Smooth muscle cell (in vitro differentiated cells): ENCODE measurements at regions not wholly inside any gene's neighbourhood (a gene's known extent, or its start where the extent isn't known, plus 50 kb on each side); places are given as distances from the start of the nearest gene placed in this dataset.
A peak's percentile ranks its signal among the peaks of the same experiment; 100 is the strongest.
"Not testable (repeated sequence)": the region's sequence is repeated elsewhere in the genome, so short reads cannot be mapped to it uniquely, and the experiment has no call there.

Source experiments
- DNase-seq: peaks from one replicate; lab custom pipeline; 2025; ENCODE audit not compliant: unreplicated experiment; lab: John Stamatoyannopoulos, UW
- H2AFZ ChIP-seq: fragments of 200-600 bp; sonication (generic); 2 replicates; pipeline ENCODE4 v1.6.0; 2016; ENCODE audit warnings: antibody characterized with exemption, low read depth, mild to moderate bottlenecking
- H3F3A ChIP-seq: fragments of 200-600 bp; sonication (generic); 2 replicates; pipeline ENCODE4 v1.6.0; 2017; ENCODE audit warnings: antibody characterized with exemption, low read depth
- H3K27ac ChIP-seq: fragments of 200-600 bp; sonication (generic); 2 replicates; pipeline ENCODE4 v1.5.1; 2016; ENCODE audit warnings: low read depth, mild to moderate bottlenecking
- H3K27me3 ChIP-seq: fragments of 200-600 bp; sonication (generic); 2 replicates; pipeline ENCODE4 v1.6.1; 2016; ENCODE audit warnings: low read depth, mild to moderate bottlenecking
- H3K36me3 ChIP-seq: fragments of 200-600 bp; sonication (generic); 2 replicates; pipeline ENCODE4 v1.5.1; 2016; ENCODE audit warnings: low read depth
- H3K4me1 ChIP-seq: fragments of 200-600 bp; sonication (generic); 2 replicates; pipeline ENCODE4 v1.5.1; 2016; ENCODE audit warnings: low read depth
- H3K4me2 ChIP-seq: fragments of 200-600 bp; sonication (generic); 2 replicates; pipeline ENCODE4 v1.6.0; 2016; ENCODE audit warnings: mild to moderate bottlenecking
- H3K4me3 ChIP-seq: fragments of 200-600 bp; sonication (generic); 2 replicates; pipeline ENCODE4 v1.5.1; 2016; ENCODE audit warnings: mild to moderate bottlenecking
- H3K79me2 ChIP-seq: fragments of 200-600 bp; sonication (generic); 2 replicates; pipeline ENCODE4 v1.6.0; 2016; ENCODE audit warnings: low read depth, mild to moderate bottlenecking
- H3K9ac ChIP-seq: fragments of 200-600 bp; sonication (generic); 2 replicates; pipeline ENCODE4 v1.6.0; 2016; ENCODE audit warnings: low read depth
- H3K9me3 ChIP-seq: fragments of 200-600 bp; sonication (generic); replicated peaks from 2 replicates; pipeline ENCODE4 v1.5.1; 2016; ENCODE audit warnings: low read depth
- H4K20me1 ChIP-seq: fragments of 200-600 bp; sonication (generic); 2 replicates; pipeline ENCODE4 v1.6.0; 2016; ENCODE audit warnings: low read depth
- CTCF ChIP-seq: fragments of 200-600 bp; sonication (generic); IDR thresholded peaks from 2 replicates; pipeline ENCODE4 v1.5.1; 2017; ENCODE audit warnings: borderline replicate concordance, mild to moderate bottlenecking, antibody characterized with exemption; ENCODE audit not compliant: insufficient read depth, poor library complexity, severe bottlenecking
- WGBS: methylation state at CpG from one replicate; pipeline ENCODE4 v1.1.7; 2016; ENCODE audit warnings: low lambda C conversion rate; 5-methylcytosine and 5-hydroxymethylcytosine counted together

GRCh38 chr7:119943942-119944600 is 328.9 kb upstream of the KCND2 start:
- H3K9ac ChIP-seq: no peak overlapping the region
- no peak overlapping the region for H3K4me2 ChIP-seq
- H3K4me1 ChIP-seq: no peaks in the 10 kb centered on the region
- H3K9me3 ChIP-seq: no peaks in the 10 kb centered on the region
- WGBS: 82% methylated on average over 5 of the region's 5 CpGs
- H3K36me3 ChIP-seq: no peaks in the 10 kb centered on the region
- H3K27me3 ChIP-seq: no peaks in the 10 kb centered on the region
- no peak overlapping the region for H2AFZ ChIP-seq
- no peak for TF ChIP-seq CTCF
- H4K20me1 ChIP-seq: no peaks in the 10 kb centered on the region
- no peak overlapping the region for H3K4me3 ChIP-seq
- no peak for DNase-seq
- no peak overlapping the region for H3K27ac ChIP-seq
- H3K79me2 ChIP-seq: no peaks in the 10 kb centered on the region
- no peaks in the 10 kb centered on the region for H3F3A ChIP-seq

GRCh38 chr7:119944601-119944972 is 328.4 kb upstream of the KCND2 start:
- Histone ChIP-seq H4K20me1 (no peaks in the 10 kb centered on the region), H2AFZ (no peak overlapping the region), H3K9me3 (no peaks in the 10 kb centered on the region), H3K4me2 (no peak overlapping the region), H3K36me3 (no peaks in the 10 kb centered on the region), H3F3A (no peaks in the 10 kb centered on the region), H3K27me3 (no peaks in the 10 kb centered on the region), H3K4me1 (no peaks in the 10 kb centered on the region), H3K27ac (no peak overlapping the region), H3K79me2 (no peaks in the 10 kb centered on the region), H3K9ac (no peak overlapping the region), H3K4me3 (no peak overlapping the region)
- 79% methylated on average over 1 of the region's 1 CpG for WGBS
- no peak for DNase-seq
- TF ChIP-seq CTCF: no peak

GRCh38 chr7:119945822-119946221 is 327.2 kb upstream of the KCND2 start:
- H3K36me3 ChIP-seq: no peaks in the 10 kb centered on the region
- H3K4me2 ChIP-seq: no peak overlapping the region
- no peak overlapping the region for H3K27ac ChIP-seq
- no peaks in the 10 kb centered on the region for H3K27me3 ChIP-seq
- H3K4me1 ChIP-seq: no peaks in the 10 kb centered on the region
- H4K20me1 ChIP-seq: no peaks in the 10 kb centered on the region
- DNase-seq: no peak
- no peak overlapping the region for H3K9ac ChIP-seq
- 93% methylated on average over 1 of the region's 1 CpG for WGBS
- no peaks in the 10 kb centered on the region for H3F3A ChIP-seq
- H3K4me3 ChIP-seq: no peak overlapping the region
- TF ChIP-seq CTCF: no peak
- peak overlapping the region; percentile 19 for H2AFZ ChIP-seq
- H3K79me2 ChIP-seq: no peaks in the 10 kb centered on the region
- H3K9me3 ChIP-seq: no peaks in the 10 kb centered on the region

- Histone ChIP-seq H3K9ac (no peak overlapping the region), H4K20me1 (no peaks in the 10 kb centered on the region), H3K4me1 (no peaks in the 10 kb centered on the region), H3K36me3 (no peaks in the 10 kb centered on the region), H3K79me2 (no peaks in the 10 kb centered on the region), H3K4me3 (no peak overlapping the region), H3F3A (no peaks in the 10 kb centered on the region), H3K9me3 (no peaks in the 10 kb centered on the region), H3K4me2 (no peak overlapping the region), H2AFZ (no peak overlapping the region), H3K27me3 (no peaks in the 10 kb centered on the region), H3K27ac (no peak overlapping the region)
- TF ChIP-seq CTCF: no peak
- 98% methylated on average over 5 of the region's 5 CpGs for WGBS
- no peak for DNase-seq
These were observed 323.9 kb upstream of the KCND2 start for GRCh38 chr7:119949053-119949452.

DNA sequence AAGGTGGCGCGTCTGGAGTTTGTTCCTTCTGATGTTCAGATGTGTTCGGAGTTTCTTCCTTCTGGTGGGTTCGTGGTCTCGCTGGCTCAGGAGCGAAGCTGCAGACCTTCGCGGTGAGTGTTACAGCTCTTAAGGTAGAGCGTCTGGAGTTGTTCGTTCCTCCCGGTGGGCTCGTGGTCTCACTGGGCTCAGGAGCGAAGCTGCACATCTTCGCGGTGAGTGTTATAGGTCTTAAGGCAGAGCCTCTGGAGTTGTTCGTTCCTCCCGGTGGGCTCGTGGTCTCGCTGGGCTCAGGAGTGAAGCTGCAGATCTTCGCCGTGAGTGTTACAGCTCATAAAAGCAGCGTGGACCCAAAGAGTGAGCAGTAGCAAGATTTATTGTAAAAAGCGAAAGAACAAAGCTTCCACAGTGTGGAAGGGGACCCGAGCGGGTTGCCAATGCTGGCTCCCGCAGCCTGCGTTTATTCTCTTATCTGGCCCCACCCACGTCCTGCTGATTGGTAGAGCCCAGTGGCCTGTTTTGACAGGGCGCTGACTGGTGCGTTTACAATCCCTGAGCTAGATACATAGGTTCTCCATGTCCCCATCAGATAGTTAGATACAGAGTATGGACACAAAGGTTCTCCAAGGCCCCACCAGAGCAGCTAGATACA is 322.5 kb upstream of the KCND2 start:
- not testable (repeated sequence) for H3K4me1 ChIP-seq, H3K4me2 ChIP-seq, H3K9me3 ChIP-seq, DNase-seq, H2AFZ ChIP-seq, H3K79me2 ChIP-seq, H3K9ac ChIP-seq, H3K27me3 ChIP-seq, H4K20me1 ChIP-seq, H3F3A ChIP-seq, H3K4me3 ChIP-seq, H3K27ac ChIP-seq, H3K36me3 ChIP-seq
- 94% methylated on average over 30 of the region's 30 CpGs for WGBS

- H4K20me1 ChIP-seq, DNase-seq, H3K79me2 ChIP-seq, H3K9me3 ChIP-seq, H2AFZ ChIP-seq, H3K36me3 ChIP-seq, H3K27ac ChIP-seq, H3F3A ChIP-seq, H3K4me1 ChIP-seq, H3K9ac ChIP-seq, H3K4me2 ChIP-seq, H3K4me3 ChIP-seq, H3K27me3 ChIP-seq: not testable (repeated sequence)
- 96% methylated on average over 18 of the region's 24 CpGs for WGBS
These were observed 321.4 kb upstream of the KCND2 start for GRCh38 chr7:119951614-119952013.
